ENCODE measurements at regions not wholly inside any gene's neighbourhood (a gene's known extent, or its start where the extent isn't known, plus 50 kb on each side); places are given as distances from the start of the nearest gene placed in this dataset.
"Not testable (repeated sequence)": the region's sequence is repeated elsewhere in the genome, so short reads cannot be mapped to it uniquely, and the experiment has no call there.

GRCh38 chr2:125822746-125823145 lies 833.2 kb upstream of the GYPC start:
- DNase-seq, result no peak
- intact Hi-C loops (cut with DNase I), result no loop called here

DNA sequence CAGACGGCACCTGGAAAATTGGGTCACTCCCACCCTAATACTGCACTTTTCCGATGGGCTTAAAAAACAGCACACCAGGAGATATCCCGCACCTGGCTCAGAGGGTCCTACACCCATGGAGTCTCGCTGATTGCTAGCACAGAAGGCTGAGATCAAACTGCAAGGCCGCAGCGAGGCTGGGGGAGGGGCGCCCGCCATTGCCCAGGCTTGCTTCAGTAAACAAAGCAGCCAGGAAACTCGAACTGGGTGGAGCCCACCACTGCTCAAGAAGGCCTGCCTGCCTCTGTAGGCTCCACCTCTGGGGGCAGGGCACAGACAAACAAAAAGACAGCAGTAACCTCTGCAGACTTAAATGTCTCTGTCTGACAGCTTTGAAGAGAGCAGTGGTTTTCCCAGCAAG lies 830.2 kb upstream of the GYPC start:
- DNase-seq; intact Hi-C loops (cut with DNase I): not testable (repeated sequence)

DNA sequence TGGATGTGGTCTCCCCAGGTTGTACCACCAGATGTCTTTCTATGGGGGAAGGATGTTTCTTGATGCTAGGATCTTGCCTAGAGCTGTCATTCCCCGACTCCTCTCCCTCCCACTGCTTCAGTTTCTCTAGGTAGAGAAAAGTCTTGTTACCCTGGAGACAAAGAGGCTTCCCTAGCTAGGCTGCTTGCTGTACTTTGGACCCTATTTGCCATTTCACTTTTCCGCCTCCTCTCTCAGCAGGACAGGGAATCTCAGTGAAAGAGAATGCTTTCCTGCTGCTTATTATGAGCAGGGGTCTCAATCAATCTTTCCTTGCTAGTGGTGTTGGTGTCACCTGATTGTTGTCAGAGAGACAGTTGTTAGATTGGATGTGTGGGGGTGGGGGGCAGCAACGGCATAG lies 818.8 kb upstream of the GYPC start:
- no peak for DNase-seq
- intact Hi-C loops (cut with DNase I), result no loop called here

GRCh38 chr2:125837611-125838010 lies 818.3 kb upstream of the GYPC start:
- intact Hi-C loops (cut with DNase I), result no loop called here
- DNase-seq, result no peak

DNA sequence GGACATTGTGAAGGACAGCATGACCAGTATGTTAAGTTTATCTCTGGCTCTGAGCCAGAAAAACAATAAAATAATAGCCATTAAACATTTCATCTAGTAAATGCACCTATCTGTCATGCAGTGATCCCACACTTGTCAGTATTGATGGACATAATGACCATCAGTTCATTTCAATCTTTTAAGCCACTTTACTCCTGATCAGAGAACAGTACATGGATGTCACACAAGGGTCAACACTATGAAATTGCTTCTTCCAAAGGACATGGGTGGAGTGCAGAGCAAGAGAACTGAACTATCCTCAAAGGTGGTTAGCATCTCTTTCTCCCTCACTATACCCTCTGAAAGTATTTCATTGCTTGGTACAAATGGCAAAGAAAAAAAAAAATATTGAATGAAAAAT lies 816.0 kb upstream of the GYPC start:
- intact Hi-C loops (cut with DNase I), result no loop called here
- no peak for DNase-seq

GRCh38 chr2:125842041-125842440 lies 813.9 kb upstream of the GYPC start:
- intact Hi-C loops (cut with DNase I), result no loop called here
- no peak for DNase-seq

- intact Hi-C loops (cut with DNase I), result no loop called here
- DNase-seq, result peak in 1 of 10 donors; percentile 24
Observed at GRCh38 chr2:125850541-125850940, 805.4 kb upstream of the GYPC start.

DNA sequence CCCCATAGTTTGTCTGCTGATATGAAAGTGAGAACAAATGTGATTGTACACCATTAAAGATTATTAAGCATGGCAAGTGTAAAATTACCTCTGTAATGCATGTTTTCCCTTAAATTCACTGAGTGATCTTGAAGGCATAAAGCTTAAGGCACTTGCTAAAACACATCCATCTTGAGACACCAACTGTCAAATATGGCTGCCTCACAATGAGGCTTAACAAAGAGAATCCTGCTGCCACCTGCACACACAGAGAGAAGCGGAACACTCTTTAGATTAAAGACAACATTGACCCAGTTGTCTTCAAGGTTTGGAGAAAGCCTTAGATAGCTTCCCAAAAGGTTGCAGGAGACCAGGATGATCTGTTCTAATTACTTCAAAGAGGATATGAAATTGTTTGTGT lies 803.6 kb upstream of the GYPC start:
- intact Hi-C loops (cut with DNase I), result no loop called here
- no peak for DNase-seq

- DNase-seq, result no peak
- intact Hi-C loops (cut with DNase I), result no loop called here
Observed at GRCh38 chr2:125853626-125854025, 802.3 kb upstream of the GYPC start.

DNA sequence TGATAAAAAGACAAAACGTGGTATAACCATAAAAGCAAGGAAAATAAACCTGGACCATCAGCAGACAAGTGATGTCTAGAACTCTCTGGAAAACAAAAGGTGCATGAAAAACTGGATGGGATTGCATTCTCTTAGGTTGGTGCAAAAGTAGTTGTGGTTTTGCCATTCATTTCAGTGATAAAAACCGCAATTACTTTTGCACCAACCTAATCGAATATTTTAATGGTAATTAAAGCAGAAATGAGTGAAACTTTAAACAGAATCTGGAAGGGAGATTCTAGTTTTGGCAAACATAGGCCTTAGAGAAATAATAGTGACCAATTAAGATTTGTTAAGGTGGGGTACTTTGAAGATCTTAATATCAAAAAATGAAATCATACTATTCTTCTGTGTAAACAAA lies 800.8 kb upstream of the GYPC start:
- intact Hi-C loops (cut with DNase I), result no loop called here
- DNase-seq, result no peak

DNA sequence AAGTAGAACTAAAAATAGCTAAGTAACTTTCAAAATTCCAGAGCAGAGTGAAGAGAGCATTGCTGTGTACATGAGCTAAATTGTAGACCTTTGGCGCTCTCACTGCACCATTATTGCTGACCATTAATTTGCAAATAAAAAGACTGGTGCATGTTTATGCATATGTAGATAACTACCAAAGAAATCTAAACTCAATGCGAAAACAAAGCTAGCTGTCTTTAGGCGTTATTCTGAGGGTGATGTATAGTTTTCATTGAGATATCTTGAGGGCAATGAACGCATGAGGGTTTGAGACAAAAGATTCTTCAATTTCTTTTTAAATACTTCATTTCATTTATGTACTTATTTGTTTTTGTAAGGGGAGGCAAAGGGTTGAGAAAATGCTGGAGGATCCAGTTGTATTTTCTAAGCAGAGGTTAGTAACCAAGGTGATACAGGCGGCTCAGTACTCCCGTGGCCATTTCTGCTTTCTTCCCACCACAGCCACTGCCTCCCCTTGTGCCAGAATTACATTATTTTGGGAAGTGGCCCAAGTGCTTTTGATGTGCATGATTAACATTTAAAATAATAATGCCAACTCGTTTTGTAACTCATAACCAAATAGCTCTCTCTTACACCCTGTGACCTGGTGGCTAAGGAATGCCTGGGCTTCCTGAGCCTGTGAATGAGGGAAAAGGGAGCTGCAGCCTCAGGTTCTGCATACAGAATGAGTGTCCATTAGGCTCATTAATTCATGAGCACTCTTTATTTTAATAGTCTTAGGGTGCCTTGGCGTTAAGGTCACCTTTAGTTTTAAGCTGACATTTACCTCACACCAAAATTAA lies 797.8 kb upstream of the GYPC start:
- no peak for DNase-seq
- intact Hi-C loops (cut with DNase I), result no loop called here

DNA sequence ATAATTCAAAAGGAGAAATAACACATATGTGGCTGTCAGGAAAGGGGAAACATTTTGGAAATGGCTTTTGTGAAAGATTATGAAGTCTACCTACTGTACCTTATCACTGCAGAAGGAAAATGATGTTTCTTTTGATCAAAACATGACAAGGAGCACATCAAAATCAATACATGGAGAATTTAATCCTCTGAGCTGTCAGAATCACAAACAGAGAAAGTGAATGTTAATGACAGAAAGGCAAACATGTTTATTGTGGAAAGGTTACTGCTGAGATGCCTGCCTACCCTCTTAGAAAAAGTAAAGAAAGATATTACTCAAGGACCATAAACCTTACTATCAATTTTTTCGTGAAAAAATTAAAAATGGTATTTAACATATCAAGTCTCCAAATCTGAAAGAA lies 794.5 kb upstream of the GYPC start:
- intact Hi-C loops (cut with DNase I), result no loop called here

DNA sequence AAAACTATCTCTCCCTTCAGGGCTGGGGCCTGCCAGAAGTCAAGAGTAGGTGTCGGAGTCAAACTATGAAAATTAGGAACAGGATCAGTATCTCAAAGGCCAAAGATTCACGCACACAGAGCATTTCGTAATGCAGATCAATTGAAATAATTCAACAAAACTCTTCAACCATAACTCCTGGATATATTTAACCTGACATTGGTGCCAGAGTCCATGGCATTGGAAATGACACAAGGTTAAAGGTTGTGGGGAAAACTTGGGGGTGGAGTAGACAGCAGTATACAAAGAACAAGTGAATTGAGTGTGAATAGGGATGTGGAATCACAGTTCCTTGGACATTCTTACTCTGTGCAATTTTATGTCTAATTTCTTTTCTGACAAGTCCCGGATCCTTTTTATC lies 788.0 kb upstream of the GYPC start:
- no peak for DNase-seq
- intact Hi-C loops (cut with DNase I), result no loop called here

More for the DNA sequence above, 794.5 kb upstream of the GYPC start:
- no peak for DNase-seq

DNA sequence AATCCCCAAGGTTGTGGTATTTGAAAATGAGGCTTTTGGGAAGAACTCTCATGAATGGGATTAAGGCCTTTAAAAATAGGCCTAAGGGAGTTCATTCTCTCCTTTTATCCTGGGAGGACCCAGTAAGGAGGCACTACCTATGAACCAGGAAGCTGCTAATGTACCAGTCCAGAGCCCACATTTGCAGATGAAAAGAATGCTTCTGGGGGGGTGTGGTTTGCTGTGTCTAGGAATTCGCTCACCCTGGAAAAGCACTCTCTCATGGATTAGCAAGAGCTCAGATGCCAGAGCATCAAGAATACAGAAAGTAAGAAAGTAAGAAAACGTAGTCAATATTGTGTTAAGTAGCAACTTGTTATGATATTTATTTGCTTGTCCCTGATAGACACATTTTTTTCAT lies 785.7 kb upstream of the GYPC start:
- no peak for DNase-seq
- intact Hi-C loops (cut with DNase I), result no loop called here

- peak in 1 of 10 donors; percentile 27 for DNase-seq
- intact Hi-C loops (cut with DNase I), result no loop called here
Observed at GRCh38 chr2:125870746-125871145, 785.2 kb upstream of the GYPC start.

GRCh38 chr2:125874564-125874963 lies 781.4 kb upstream of the GYPC start:
- intact Hi-C loops (cut with DNase I), result no loop called here
- no peak for DNase-seq

DNA sequence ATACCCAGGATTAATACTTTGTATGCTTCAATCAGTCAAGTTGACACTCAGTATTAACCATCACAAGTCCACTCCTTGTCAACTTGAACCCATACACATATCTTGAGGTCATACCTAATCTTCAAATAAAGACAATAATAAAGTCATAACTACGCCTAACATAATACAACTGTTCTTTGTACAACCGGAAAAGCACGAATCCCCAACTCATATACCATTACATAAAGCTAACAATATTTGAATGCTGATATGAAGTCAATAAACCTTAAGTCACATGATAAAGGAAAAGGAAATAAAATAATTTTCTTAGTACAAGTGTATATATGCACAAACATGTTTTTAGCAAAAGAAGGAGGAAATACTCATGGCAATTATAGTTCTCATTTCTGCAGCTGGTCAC lies 770.6 kb upstream of the GYPC start:
- no peak for DNase-seq
- intact Hi-C loops (cut with DNase I), result no loop called here

GRCh38 chr2:125886153-125886552 lies 769.8 kb upstream of the GYPC start:
- intact Hi-C loops (cut with DNase I), result no loop called here
- DNase-seq, result no peak

DNA sequence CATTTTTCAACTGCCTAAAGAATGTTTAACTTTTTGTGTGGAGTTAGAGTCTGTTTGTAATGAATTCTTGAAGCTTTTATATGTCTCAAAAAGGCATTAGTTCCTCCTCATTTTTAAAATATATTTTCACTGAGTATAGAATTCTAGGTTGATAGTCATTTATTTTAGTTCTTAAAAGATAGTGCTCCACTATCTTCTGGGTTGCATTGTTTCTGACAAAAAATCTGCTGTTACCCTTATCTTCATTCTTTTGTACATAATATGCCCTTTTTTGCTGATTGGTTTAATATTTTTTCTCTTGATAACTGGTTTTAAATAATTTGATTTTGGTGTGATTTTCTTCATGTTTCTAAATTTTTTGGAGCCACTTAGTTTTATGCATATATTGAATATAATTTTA lies 754.7 kb upstream of the GYPC start:
- DNase-seq, result no peak
- intact Hi-C loops (cut with DNase I), result no loop called here

GRCh38 chr2:125925891-125926546 lies 729.9 kb upstream of the GYPC start:
- intact Hi-C loops (cut with DNase I), result no loop called here
- DNase-seq, result no peak

- intact Hi-C loops (cut with DNase I), result no loop called here
Observed at GRCh38 chr2:125935559-125935958, 720.4 kb upstream of the GYPC start.

More at GRCh38 chr2:125935559-125935958, 720.4 kb upstream of the GYPC start:
- DNase-seq, result no peak
